Stimulated activated naive CD8-positive, alpha-beta T cell treated with anti-CD3 and anti-CD28 coated beads, Interleukin-15, Interleukin-2, amounts not matched to agents 100 U/mL and 50 U/mL, for 24 hours (primary cell): ENCODE measurements at regions not wholly inside any gene's neighbourhood (a gene's known extent, or its start where the extent isn't known, plus 50 kb on each side); places are given as distances from the start of the nearest gene placed in this dataset.

Experiments
- ATAC-seq: fragments of 150-1000 bp; cut with Tn5 transposase; one replicate; pipeline ENCODE4 v1.10.0; 2021
- DNase-seq: peaks from one replicate; pipeline ENCODE4 v3.0.0; 2021

DNA sequence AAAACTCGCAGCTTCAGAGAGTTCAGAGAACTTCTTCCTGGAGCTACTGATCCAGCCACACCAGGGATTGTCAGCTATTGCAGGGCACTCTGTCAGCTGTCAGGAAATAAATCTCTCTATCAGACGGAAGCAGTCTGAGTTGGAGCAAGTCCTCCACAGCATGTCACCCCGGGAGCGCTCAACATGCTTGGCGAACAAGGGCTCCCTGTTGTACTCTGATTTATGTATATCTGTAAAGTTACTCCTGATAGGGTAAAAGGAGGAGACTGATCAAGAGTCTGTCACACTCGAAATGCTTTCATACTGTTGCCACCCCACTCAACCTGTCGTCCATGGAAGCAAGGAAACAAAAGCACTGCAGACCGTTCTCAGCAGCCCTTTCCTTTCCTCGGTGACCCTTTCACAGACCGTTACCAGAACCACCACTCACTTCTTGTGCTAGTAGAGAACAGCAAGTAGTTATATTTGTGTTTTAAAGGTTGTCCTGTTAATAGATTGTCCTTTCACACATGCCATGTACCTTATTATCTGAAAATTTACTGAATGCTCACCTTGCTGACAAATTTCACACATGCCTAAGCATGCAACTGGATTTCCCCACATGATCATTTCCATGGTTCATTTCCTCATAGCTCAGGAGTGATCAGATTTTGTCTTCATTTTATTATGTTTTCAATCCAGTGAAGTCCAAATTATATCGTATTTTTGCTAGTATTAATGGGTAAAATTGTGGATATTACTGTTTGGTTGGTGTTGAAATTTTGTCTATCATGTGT lies 2108.9 kb upstream of the TENM3 start:
- ATAC-seq: no peak
- DNase-seq: no peak

DNA sequence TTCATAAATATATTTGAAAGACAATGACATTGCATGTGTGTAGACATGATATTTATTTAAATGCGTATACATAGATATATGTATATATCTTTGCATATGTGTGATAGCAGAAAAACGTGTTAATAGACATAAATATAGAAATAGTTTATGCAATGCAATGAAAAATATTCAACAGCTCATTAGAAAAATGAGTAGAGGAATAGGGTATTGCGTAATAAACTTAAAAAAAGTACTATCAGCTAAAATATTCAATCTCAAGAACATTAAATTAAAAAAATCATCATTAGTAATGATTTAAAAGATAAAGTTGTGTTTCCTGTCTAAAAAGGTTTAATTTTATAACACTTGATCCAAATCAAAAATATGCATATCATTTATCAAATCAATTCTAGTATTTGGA lies 2101.5 kb upstream of the TENM3 start:
- no peak for DNase-seq
- no peak for ATAC-seq

DNA sequence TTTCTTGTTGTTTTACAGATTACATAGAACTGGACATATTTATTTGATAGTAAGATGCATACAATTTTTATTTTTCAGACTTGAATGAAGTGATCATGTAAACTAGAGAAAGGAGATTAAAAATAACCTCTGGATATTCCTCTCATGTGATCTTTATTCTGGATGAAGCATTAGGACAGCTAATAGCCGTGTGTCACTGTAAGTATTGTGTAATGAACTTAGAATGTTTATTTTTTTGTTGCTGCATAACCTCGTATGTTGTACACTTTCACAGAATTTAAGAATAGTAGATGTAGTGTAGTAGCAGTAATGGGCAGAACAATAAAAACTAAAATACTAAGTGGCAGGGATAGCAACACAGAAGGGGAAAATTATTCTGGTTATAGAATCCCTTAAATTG lies 2094.5 kb upstream of the TENM3 start:
- DNase-seq: no peak
- no peak for ATAC-seq

DNA sequence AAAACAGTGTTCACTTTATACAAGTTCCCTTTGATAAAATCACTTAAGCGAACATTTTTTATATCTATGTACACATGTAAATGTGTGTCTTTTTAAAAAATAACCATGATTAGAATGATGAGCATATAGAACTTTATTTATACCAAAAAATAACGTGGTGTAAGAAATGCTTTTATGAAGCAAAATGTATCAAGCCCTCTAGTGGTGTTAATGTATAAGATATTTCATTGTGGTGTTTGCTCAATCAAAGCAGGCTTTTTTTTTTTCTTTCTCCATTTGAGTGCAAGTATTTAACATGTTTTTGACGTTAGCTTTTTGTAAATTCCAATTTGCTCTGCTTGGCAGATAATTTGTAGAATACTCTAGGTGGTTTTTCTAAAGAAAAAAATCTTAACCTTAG lies 2092.4 kb upstream of the TENM3 start:
- ATAC-seq (no peak), DNase-seq (no peak)

DNA sequence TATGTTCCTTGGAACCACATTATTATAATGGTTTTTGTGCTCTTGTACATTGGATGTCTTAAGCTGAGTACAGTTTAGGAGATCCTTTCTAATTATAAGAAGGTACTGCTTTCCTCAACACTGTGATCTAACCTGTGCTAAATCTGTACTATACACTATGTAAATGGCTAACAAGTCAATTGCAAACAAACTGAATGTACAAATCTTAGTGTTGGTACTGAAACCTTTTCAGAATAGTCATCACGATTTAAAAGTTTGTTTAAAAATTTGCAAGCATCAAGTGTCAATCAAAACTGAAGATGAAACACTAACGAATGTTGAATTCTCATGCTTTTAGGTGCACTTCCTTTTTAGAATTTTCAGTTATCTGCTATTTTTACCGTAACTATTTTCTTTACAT lies 2090.4 kb upstream of the TENM3 start:
- DNase-seq: no peak
- no peak for ATAC-seq

DNA sequence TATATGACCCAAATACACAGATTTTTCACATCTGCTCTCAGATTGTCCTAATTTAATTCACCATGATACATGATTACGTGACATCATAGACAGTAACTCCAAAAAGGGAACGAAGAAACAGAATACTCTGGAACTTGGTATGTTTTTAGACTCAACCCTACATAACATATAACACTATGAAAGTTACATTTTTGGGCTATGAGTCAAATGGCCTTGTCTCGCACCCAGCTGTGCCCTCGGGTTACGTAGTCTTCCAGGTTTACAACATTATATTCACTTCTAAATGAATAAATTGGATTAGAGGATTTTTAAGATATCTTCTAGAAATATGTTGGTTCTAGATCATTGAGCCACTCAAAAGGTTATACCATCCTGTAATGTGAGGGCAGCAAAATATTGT lies 2089.6 kb upstream of the TENM3 start:
- ATAC-seq (no peak), DNase-seq (no peak)

DNA sequence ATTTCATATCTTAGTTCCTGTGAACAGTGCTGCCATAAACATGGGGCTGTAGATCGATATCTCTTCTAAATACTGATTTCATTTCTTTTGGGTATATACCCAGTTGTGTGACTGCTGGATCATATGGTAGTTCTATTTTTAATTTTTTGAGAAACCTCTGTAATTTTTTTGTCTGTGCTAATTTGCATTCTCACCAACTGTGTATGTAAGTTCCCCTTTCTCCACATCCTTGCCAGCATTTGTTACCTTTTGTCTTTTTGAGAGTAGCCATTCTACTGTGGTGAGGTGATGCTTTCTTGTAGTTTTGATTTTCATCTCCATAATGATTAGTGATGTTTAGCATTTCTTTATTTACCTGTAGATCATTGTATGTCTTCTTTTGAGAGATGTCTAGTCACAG lies 2086.5 kb upstream of the TENM3 start:
- no peak for ATAC-seq
- DNase-seq: no peak

DNA sequence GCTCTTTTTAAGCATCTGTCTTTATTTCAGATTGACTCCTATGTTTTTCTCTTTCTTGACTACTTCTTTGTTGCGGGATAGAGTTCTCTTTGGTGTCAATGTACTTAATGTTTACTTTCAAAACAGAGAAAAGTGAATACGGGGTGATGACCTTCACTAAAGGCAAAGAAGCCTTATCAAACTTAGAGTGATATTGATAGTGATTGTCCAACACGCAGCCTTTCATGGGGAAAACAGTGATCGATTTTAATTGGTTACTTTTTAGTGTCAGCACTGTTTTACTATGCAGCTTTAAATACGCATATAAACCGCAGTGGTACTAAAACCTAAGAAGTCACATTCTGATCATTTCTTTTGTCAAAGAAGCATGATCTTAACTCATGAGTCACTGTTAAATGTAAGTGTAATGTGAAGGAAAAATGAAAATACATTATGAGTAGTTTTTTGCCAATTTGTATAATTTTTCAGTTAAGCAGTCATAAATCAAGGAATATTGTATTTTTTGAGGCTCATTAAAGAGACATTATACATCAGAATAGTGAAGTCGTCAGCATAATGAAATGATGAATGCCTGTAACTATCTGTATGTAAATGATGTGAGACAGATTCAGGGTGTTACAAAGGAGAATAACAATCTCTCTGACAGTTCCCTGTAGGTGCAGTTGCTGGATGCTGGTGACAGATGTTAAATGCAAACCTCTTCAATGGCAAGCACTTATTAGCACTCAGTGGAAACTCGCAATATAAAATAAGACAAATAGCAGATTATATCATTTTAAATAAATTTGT lies 2082.8 kb upstream of the TENM3 start:
- DNase-seq (no peak), ATAC-seq (no peak)

DNA sequence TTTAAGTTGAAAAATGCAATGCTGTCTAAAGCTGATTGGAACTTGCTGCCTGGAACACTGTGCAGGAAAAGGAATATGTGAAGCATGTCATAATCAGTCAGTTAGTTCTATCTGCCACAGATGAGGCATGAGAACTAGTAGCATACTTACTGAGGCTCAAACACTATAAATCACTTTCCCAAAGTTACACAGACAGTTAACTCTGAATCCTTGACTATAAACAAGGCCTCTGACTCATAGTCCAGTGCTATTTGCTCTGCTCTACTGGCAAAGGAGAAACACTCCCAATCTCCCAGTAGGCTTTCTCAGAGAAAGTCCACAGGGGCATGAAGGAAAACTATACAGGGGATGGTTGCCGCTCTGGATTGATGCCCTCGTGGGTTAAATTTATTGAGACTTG lies 2078.4 kb upstream of the TENM3 start:
- DNase-seq (no peak), ATAC-seq (no peak)

DNA sequence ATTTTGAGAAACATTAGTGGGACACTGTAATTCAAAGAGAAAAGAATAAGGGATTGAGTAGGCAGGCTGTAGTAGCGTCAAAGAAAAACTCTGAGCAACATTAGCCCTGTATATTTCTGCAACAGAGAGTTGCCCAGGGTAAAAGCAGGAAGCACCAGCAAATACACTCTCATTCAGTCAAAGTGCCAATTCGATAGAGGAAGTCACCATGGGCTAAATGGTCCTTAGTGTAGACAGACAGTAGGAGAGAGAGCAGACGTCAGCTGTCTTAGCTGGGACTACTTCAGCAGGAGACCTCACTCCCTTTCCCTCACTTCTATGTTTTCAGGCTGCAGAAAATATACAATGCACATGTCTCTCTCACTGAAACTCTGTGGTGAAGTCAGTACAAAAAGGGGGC lies 2073.8 kb upstream of the TENM3 start:
- ATAC-seq (no peak), DNase-seq (no peak)

DNA sequence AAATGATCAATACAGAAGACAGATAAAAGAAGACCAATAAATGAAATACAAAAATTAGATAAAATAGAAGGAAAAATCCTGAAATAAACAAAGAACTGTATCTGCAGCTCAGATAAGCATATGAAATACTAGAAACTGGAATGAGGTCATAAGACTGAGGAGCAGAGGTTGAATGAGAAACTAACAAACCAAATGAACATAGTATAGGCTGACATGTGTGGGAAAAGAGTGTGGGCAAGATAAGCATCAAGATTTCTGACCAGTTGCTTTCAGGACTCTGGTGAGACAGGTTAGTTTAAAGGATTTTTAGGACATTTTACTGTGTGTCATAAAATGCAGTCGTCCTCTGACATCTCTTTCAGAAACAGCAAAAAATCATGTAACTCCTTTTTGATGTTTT lies 2073.2 kb upstream of the TENM3 start:
- ATAC-seq: no peak
- DNase-seq: no peak

DNA sequence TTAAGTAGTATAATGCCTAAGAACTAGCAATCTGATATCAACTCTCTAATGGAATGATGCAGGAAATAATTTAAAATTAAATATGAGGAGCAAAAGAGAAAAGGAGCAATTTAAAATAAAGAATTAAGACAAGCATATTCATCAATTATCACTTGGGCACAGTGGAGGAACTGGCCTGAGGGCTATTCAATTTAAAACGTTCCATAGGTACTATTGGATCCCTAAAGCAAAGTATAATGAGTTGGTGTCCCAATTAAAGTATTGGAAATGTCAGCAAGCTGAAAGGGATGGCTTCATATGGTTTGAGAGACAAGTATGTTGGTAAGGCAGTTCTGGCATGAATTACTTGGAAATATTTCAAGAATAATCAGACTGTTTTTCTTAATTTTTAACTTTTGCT lies 2064.1 kb upstream of the TENM3 start:
- no peak for DNase-seq
- no peak for ATAC-seq

DNA sequence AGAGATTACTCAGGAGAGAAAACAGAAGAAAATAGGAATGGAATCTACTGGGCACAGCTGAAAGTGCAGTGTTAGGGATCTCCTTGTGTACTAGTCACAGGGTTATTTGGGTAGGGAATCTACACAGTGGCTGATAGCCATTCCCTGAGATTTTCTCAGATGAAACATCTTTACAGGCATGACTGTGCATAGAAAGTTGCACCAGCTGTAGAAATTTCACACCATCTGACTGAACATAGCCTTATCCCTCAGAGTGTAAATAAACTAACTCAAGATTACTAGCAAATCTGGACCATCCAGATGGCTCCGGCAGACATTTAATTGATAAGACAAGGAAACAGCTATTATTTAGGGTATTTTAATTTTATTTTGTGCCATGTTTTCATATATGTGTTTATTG lies 2053.5 kb upstream of the TENM3 start:
- ATAC-seq (no peak), DNase-seq (no peak)

DNA sequence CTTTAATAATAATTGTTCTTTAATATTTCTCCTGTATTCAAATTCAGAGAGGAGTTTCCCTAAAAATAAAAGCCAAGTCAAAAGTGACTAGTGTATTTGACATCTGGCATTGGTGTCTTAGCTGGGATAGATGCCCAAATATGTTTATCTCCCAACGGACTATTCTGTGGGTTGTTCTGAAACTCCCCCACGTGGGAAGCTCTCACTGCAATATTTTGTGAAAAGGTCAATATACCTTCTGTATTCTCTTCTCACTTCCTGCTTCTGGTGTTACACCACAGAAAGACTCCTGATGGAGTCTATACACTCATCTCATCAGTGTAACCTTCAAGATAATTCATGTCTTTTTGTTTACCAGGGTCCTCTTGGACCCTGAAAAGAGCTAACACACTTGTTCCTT lies 2052.8 kb upstream of the TENM3 start:
- DNase-seq (no peak), ATAC-seq (no peak)

DNA sequence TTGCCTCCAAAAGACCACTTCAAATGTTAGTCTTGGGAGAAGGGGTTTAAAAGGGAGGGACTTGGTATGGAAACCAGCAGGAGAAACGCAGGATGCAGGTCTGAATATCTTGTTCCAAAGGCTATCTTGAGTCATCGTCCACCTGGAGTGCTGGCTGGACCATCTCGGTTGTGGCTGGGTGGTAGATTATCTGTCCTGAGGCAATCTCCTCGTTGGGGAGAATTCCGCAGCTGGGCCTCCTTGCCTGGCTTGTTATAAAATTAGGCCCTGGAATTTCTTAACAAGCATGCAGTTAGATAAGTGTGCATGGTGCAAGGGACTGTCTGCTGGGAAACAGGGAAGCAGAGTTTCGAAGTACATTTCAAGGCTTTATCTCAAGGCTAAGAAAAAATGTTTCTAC lies 2045.7 kb upstream of the TENM3 start:
- DNase-seq (no peak), ATAC-seq (no peak)

DNA sequence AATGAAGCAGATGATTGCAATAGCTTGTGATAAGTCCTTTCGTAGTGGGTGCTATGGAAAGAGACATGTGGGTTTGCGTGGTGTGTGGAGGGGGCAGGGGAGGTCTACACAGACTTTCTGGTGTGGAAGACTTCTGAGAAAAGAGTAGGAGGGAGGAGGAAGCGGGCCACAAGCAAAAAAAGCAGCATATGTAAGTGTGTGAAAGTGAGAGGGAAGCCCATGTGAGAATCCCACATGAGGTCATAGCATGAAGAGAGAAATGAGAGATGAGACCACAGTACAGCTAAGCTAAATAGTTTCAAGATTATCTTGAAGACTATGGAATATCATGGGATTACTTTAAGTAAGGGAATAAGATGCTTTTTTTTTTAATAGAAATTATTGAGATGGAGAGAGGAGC lies 2039.9 kb upstream of the TENM3 start:
- ATAC-seq: no peak

DNA sequence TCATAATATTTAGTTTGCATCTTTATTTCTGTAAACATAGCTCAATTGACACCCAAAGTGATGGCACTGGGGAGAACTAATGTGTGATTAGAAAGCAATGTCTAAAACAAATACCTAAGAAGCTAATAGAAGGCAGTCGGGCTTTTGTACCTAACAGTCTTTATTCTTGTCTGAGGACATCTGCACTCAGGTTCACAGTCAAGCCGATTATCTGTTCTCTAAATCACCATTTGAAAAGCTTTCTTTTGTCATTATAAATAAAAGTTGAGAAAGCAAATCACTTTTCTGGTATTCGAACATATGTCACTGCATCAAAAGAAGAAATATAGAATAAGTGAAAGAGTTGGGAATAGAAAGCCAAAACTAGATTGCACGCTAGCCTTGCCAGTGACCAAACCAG lies 2037.9 kb upstream of the TENM3 start:
- ATAC-seq (no peak), DNase-seq (no peak)

More for the DNA sequence above, 2039.9 kb upstream of the TENM3 start:
- no peak for DNase-seq

DNA sequence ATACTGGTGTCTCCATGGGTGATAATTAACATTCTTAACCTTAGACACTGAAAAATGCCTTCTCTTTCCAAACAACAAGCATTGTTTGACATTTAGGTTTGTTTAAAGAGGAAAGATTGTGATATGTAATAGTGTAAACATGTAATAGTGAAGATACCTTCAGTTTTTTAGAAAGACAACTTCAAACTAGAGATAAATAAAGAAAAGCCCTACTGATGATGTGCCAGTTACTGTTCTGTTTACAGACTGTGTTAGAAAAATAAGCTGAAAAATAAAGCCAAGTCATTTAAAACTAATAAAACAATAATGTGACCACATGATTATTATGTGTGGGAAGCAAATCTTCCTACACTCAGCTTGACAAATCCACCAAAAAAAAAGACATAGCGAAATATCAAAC lies 2035.3 kb upstream of the TENM3 start:
- ATAC-seq (no peak), DNase-seq (no peak)

DNA sequence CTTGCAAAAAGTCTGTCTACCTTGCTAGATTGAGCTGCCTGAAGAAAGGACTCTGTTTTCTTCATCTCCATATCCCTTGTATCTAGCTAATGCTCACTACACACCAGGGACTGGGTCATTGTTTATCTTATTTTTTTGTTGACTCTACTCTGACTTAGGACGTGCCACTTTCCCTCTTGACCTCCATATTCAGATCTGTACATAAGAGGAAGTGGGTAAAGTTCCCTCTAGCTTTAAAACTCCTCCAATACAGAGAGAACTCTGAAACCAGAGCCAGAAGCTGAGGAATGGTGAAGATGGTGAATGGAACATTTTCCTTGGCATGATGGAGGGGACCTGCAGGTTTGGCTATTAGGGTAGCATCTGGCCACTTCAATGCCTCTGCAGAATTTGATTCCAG lies 2026.1 kb upstream of the TENM3 start:
- ATAC-seq (no peak), DNase-seq (no peak)

DNA sequence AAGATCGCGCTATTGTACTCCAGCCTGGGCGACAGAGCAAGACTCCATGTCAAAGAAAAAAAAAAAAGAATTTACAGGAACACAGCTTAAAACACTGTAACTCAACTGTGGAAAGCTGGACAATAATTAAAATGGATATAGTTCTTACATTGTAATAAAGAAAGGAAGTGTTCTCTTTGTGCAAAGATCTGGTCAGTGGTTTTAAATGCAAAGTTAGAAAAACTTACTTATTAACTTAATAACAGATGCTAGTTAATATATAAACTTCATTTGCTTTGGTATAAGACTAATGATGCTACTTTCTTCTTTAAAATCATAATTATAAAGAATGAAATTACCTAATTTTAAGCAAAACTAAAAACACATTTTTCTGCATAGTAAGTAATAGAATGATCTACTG lies 2024.1 kb upstream of the TENM3 start:
- no peak for DNase-seq
- no peak for ATAC-seq

DNA sequence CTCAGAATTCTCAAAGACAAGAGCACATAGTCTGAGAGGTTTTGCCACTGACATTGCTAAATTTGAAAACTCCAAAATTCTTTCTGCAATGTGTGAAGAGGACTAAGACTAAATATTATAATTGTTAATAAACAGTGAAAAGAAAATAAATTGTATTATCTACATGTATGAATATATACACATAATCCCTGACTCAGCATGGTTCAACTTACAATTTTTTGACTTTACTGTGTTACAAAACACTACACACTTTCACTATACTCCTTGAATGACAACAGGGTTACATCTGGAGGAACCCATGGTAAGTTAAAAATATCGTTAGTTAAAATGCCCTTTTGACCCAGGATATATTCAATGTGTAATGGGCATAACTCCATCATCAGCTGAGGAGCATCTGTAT lies 2017.2 kb upstream of the TENM3 start:
- ATAC-seq (no peak), DNase-seq (no peak)

DNA sequence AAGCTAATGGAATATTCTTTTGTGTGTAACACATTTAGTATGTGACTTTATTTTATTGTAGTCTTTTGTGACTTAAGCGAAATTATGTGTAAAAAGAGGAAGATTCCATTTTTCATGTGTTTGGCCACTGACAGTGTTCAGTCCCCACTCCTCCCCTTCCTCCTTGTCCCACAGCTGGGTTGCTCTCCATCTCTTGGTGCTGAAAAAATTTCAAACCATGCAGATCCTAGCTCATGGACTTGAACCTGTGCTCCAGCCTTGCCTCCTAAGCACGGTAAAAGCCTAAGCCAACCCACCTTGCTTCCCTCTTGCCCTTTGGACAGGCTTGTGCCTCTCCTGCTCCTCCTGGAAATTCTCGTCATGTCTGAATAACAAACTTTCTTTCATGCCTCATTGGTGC lies 2008.5 kb upstream of the TENM3 start:
- no peak for DNase-seq
- ATAC-seq: no peak

DNA sequence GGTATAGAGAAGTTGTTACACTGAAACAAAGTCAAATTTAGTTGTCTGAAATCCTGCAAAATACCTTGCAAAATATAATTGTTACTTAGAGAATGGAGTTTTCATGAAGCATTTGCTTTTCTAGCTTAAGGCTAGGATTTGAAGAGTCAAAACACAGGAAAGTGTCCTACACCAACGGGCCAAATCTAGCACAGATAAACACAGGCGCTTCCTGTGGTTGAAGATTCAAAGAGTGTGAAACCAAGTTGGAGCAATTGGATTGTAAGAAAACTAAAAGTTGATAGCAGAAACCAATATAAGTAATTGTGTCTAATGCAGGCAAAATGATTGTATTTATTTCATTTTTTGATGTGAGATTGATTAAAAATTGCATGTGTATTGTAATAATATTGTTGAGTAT lies 2002.5 kb upstream of the TENM3 start:
- no peak for ATAC-seq
- no peak for DNase-seq

DNA sequence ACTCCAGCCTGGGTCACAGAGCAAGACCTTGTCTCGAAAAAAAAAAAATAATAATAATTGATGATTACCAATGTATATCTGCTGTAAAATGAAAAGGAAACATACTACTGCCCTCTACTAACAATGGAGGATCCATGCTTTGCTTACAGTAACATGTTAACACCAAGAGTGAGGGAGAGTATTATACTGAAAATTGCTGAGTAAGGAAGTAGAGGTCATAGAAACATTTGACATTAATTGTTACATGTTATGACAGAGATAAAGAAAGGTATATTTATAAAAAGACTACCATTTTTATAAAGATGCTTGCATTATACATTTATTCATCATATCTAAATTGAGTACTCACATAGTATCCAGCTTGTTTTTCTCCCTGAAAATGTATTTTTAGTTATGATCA lies 1989.8 kb upstream of the TENM3 start:
- no peak for DNase-seq
- no peak for ATAC-seq
